LNCAP (cell line): ENCODE measurements at regions not wholly inside any gene's neighbourhood (a gene's known extent, or its start where the extent isn't known, plus 50 kb on each side); places are given as distances from the start of the nearest gene placed in this dataset.

Source experiments
- TF ChIP-seq, protein P1 (sequence below): fragments of 450-650 bp; IDR thresholded peaks from 2 replicates; pipeline ENCODE4 v1.5.1; 2017; ENCODE audit warnings: mild to moderate bottlenecking

DNA sequence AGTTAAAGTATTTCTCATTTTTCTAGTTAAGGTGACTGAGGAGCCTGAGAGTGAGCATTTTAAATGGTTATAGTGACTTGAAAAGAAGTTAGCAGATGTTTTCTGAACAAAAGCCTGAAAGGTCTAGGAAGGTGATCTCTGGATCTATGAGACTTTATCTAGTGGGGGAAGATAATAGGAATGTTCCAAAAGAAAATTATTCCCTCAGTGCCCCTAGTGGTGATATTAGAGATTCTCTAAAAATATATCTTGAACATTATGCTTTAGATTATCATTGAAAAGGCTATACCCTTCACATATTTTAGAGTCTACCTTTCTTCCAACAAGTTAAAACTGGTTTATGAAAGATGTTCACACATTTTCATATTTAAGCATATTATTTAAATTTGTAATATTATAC lies 69.0 kb upstream of the SPANXN1 start:
- TF ChIP-seq, protein P1, sequence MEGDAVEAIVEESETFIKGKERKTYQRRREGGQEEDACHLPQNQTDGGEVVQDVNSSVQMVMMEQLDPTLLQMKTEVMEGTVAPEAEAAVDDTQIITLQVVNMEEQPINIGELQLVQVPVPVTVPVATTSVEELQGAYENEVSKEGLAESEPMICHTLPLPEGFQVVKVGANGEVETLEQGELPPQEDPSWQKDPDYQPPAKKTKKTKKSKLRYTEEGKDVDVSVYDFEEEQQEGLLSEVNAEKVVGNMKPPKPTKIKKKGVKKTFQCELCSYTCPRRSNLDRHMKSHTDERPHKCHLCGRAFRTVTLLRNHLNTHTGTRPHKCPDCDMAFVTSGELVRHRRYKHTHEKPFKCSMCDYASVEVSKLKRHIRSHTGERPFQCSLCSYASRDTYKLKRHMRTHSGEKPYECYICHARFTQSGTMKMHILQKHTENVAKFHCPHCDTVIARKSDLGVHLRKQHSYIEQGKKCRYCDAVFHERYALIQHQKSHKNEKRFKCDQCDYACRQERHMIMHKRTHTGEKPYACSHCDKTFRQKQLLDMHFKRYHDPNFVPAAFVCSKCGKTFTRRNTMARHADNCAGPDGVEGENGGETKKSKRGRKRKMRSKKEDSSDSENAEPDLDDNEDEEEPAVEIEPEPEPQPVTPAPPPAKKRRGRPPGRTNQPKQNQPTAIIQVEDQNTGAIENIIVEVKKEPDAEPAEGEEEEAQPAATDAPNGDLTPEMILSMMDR: no peak; the same call in 1 of the 2 replicates

DNA sequence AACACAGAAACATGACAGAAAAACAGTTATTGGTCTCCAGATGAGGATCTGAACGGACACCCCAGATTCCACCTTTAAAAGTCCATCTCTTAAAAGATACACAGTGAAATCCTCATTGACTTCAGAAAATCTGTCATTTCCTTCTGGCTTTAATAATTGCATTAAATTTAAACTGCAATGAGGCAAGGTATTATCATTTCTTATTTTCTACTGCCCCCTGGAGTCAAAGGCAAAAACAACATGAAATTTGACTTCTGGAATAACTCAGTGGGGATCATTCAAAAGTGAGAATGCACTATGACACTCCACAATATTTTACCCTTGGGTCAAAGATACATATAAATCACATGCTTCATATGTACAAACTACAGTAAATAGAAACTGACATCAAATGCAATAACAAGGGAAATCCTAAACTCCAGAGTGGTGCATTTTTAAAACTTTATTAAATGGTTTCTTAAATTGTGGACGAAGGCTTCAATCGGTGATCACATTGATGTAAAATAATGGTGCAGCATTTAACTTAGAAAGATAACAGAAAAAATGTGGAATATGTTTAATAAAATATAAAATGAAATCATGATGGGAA lies 56.4 kb upstream of the SPANXN1 start:
- TF ChIP-seq, protein P1: peak; percentile 40; the same call in 1 of the 2 replicates
